GM21786 (cell line): ENCODE measurements at regions not wholly inside any gene's neighbourhood (a gene's known extent, or its start where the extent isn't known, plus 50 kb on each side); places are given as distances from the start of the nearest gene placed in this dataset.

Source experiments
- ATAC-seq: cut with Tn5 transposase; IDR thresholded peaks from one replicate; pipeline ENCODE4 v1.9.1; 2021; ENCODE audit not compliant: unreplicated experiment

GRCh38 chr13:80040196-80040980, 300.5 kb downstream of the SPRY2 start:
- ATAC-seq = no peak

- peak; percentile 65 for ATAC-seq
These were observed 301.9 kb downstream of the SPRY2 start for GRCh38 chr13:80039000-80039399.

- ATAC-seq = no peak
These were observed 302.6 kb downstream of the SPRY2 start for GRCh38 chr13:80038371-80038770.

- peak; percentile 46 for ATAC-seq
These were observed 303.4 kb downstream of the SPRY2 start for GRCh38 chr13:80037505-80037888.

GRCh38 chr13:80036845-80037504, 304.0 kb downstream of the SPRY2 start:
- ATAC-seq = peak; percentile 54

GRCh38 chr13:80035096-80035495, 305.8 kb downstream of the SPRY2 start:
- ATAC-seq = no peak

GRCh38 chr13:80033951-80034350, 307.0 kb downstream of the SPRY2 start:
- ATAC-seq = no peak

- no peak for ATAC-seq
These were observed 307.6 kb downstream of the SPRY2 start for GRCh38 chr13:80033286-80033685.

- ATAC-seq = peak; percentile 70
These were observed 310.4 kb downstream of the SPRY2 start for GRCh38 chr13:80030491-80030890.

- no peak for ATAC-seq
These were observed 311.8 kb downstream of the SPRY2 start for GRCh38 chr13:80029170-80029569.

- ATAC-seq = no peak
These were observed 318.8 kb downstream of the SPRY2 start for GRCh38 chr13:80022146-80022545.

- ATAC-seq = no peak
These were observed 328.7 kb downstream of the SPRY2 start for GRCh38 chr13:80012251-80012650.

GRCh38 chr13:80011448-80012212, 329.3 kb downstream of the SPRY2 start:
- no peak for ATAC-seq

- no peak for ATAC-seq
These were observed 330.1 kb downstream of the SPRY2 start for GRCh38 chr13:80010846-80011245.

GRCh38 chr13:80010286-80010831, 330.6 kb downstream of the SPRY2 start:
- no peak for ATAC-seq

GRCh38 chr13:80009760-80010159, 331.2 kb downstream of the SPRY2 start:
- ATAC-seq = no peak

GRCh38 chr13:80006940-80007339, 334.0 kb downstream of the SPRY2 start:
- ATAC-seq = no peak

GRCh38 chr13:80001510-80001842, 339.4 kb downstream of the SPRY2 start:
- ATAC-seq = no peak

- no peak for ATAC-seq
These were observed 340.0 kb downstream of the SPRY2 start for GRCh38 chr13:80000684-80001509.

- no peak for ATAC-seq
These were observed 341.3 kb downstream of the SPRY2 start for GRCh38 chr13:79999601-80000000.

- no peak for ATAC-seq
These were observed 342.5 kb downstream of the SPRY2 start for GRCh38 chr13:79998381-79998880.
